Left lung (tissue), 4 donors: ENCODE measurements at regions not wholly inside any gene's neighbourhood (a gene's known extent, or its start where the extent isn't known, plus 50 kb on each side); places are given as distances from the start of the nearest gene placed in this dataset.

Experiments
- ATAC-seq: fragments of 200-7000 bp; cut with Tn5 transposase; one replicate; pipeline ENCODE4 v1.9.1; 2020; ENCODE audit warnings: moderate library complexity
- DNase-seq, 4 donors: peaks; one replicate each; pipeline ENCODE4 v3.0.0-alpha.2; 2013 to 2020
- H3K27ac ChIP-seq, 2 donors: fragments of 200-600 bp; sonication (generic) in 1 of 2; one replicate each; pipeline versions ENCODE4 v1.5.0 to v1.8.0; 2020 to 2021
- H3K27me3 ChIP-seq, 2 donors: fragments of 200-600 bp; sonication (generic) in 1 of 2; one replicate each; pipeline versions ENCODE4 v1.5.0 to v1.8.0; 2020 to 2021
- H3K36me3 ChIP-seq, 2 donors: fragments of 200-600 bp; sonication (generic) in 1 of 2; one replicate each; pipeline versions ENCODE4 v1.5.0 to v1.8.0; 2020 to 2021
- H3K4me1 ChIP-seq, 2 donors: fragments of 200-600 bp; one replicate each; pipeline ENCODE4 v1.8.0; 2021
- H3K4me3 ChIP-seq, 2 donors: fragments of 200-600 bp; sonication (generic) in 1 of 2; one replicate each; pipeline versions ENCODE4 v1.5.0 to v1.8.0; 2020 to 2021; ENCODE audit warnings: mild to moderate bottlenecking in 1 of 2
- H3K9me3 ChIP-seq, 2 donors: fragments of 200-600 bp; sonication (generic) in 1 of 2; one replicate each; pipeline versions ENCODE4 v1.5.0 to v1.8.0; 2020 to 2021
- CTCF ChIP-seq, 2 donors: fragments of 200-600 bp; sonication (generic) in 1 of 2; IDR thresholded peaks; one replicate each; pipeline versions ENCODE4 v1.5.0 to v1.8.0; 2021; ENCODE audit warnings: antibody characterized with exemption in 2 of 2
- intact Hi-C, 2 donors: fragments of 100-400 bp; cut with DNase I; formaldehyde crosslinking; loops; one replicate each; pipeline versions ENCODE4 v1.11.2 to v1.14.2; 2022
- donor health status: DM: no; HTN: yes; CAD: no.
- donor health status: DM: no; HTN: no; CAD: no.

- intact Hi-C loops = no loop called here
- Histone ChIP-seq H3K27me3 (no peaks in the 10 kb centered on the region), H3K36me3 (no peaks in the 10 kb centered on the region), H3K27ac (no peak overlapping the region), H3K4me1 (peaks cover 0 to 13% of the 10 kb centered on the region in 2 donors), H3K9me3 (no peaks in the 10 kb centered on the region), H3K4me3 (no peak overlapping the region)
- TF ChIP-seq CTCF (IDR thresholded peaks at IDR 0.05) = no peak
- ATAC-seq = no peak
- no peak for DNase-seq
Observed at GRCh38 chr1:101141376-101141775, 95.4 kb upstream of the S1PR1 start.

GRCh38 chr1:101139821-101140718, 96.7 kb upstream of the S1PR1 start:
- Histone ChIP-seq H3K36me3 (no peaks in the 10 kb centered on the region), H3K4me1 (peaks cover 0 to 18% of the 10 kb centered on the region in 2 donors), H3K27ac (no peak overlapping the region), H3K27me3 (no peaks in the 10 kb centered on the region), H3K9me3 (no peaks in the 10 kb centered on the region), H3K4me3 (no peak overlapping the region)
- intact Hi-C loops = no loop called here
- TF ChIP-seq CTCF (IDR thresholded peaks at IDR 0.05) = no peak
- ATAC-seq (no peak), DNase-seq (no peak)

GRCh38 chr1:101139130-101139529, 97.7 kb upstream of the S1PR1 start:
- intact Hi-C loops = no loop called here
- ATAC-seq = no peak
- no peaks in the 10 kb centered on the region for H3K9me3 ChIP-seq

GRCh38 chr1:101137144-101138126, 99.4 kb upstream of the S1PR1 start:
- no peaks in the 10 kb centered on the region for H3K9me3 ChIP-seq
- DNase-seq = no peak
- peaks cover 0 to 18% of the 10 kb centered on the region in 2 donors for H3K4me1 ChIP-seq
- intact Hi-C loops = no loop called here
- H3K4me3 ChIP-seq = no peak overlapping the region
- no peak for TF ChIP-seq CTCF (IDR thresholded peaks at IDR 0.05)
- H3K36me3 ChIP-seq = no peaks in the 10 kb centered on the region
- H3K27ac ChIP-seq = no peak overlapping the region
- H3K27me3 ChIP-seq = no peaks in the 10 kb centered on the region
- ATAC-seq = peak; percentile 23

More at GRCh38 chr1:101139130-101139529, 97.7 kb upstream of the S1PR1 start:
- TF ChIP-seq CTCF (IDR thresholded peaks at IDR 0.05) = no peak
- no peak overlapping the region for H3K27ac ChIP-seq
- DNase-seq = no peak
- peaks cover 0 to 18% of the 10 kb centered on the region in 2 donors for H3K4me1 ChIP-seq
- no peaks in the 10 kb centered on the region for H3K36me3 ChIP-seq
- H3K27me3 ChIP-seq = no peaks in the 10 kb centered on the region
- no peak overlapping the region for H3K4me3 ChIP-seq

- no peak for TF ChIP-seq CTCF (IDR thresholded peaks at IDR 0.05)
- Histone ChIP-seq H3K4me3 (no peak overlapping the region), H3K27ac (no peak overlapping the region), H3K4me1 (peaks cover 0 to 18% of the 10 kb centered on the region in 2 donors), H3K36me3 (no peaks in the 10 kb centered on the region), H3K27me3 (no peaks in the 10 kb centered on the region), H3K9me3 (no peaks in the 10 kb centered on the region)
- peak; percentile 32 for ATAC-seq
- intact Hi-C loops = no loop called here
- peak in 1 of 4 donors; percentile 60 for DNase-seq
Observed at GRCh38 chr1:101136739-101137138, 100.1 kb upstream of the S1PR1 start.
